A549 (cell line): ENCODE measurements at regions not wholly inside any gene's neighbourhood (a gene's known extent, or its start where the extent isn't known, plus 50 kb on each side); places are given as distances from the start of the nearest gene placed in this dataset.

ENCODE experiments used
- CTCF ChIP-seq: fragments of >200 bp; sonication (Bioruptor Twin); formaldehyde crosslinking; IDR thresholded peaks from 3 replicates; pipeline ENCODE4 v1.5.1; 2016
- MYC ChIP-seq: IDR thresholded peaks from 2 replicates; pipeline ENCODE4 v1.6.1; 2012; ENCODE audit warnings: mild to moderate bottlenecking, inconsistent platforms, low read length, improper control_type of control experiment, borderline replicate concordance
- POLR2A ChIP-seq: IDR thresholded peaks from 2 replicates; pipeline ENCODE4 v1.6.1; 2012; ENCODE audit warnings: mild to moderate bottlenecking, low read length
- USF2 ChIP-seq: fragments of 450-650 bp; IDR thresholded peaks from 2 replicates; pipeline ENCODE4 v1.6.1; 2014; ENCODE audit warnings: antibody characterized with exemption

- TF ChIP-seq CTCF (no peak), USF2 (no peak), POLR2A (no peak), MYC (no peak)
Observed at GRCh38 chr1:181255270-181255929, 166.9 kb downstream of the IER5 start.
